ENCODE measurements at regions not wholly inside any gene's neighbourhood (a gene's known extent, or its start where the extent isn't known, plus 50 kb on each side); places are given as distances from the start of the nearest gene placed in this dataset.

DNA sequence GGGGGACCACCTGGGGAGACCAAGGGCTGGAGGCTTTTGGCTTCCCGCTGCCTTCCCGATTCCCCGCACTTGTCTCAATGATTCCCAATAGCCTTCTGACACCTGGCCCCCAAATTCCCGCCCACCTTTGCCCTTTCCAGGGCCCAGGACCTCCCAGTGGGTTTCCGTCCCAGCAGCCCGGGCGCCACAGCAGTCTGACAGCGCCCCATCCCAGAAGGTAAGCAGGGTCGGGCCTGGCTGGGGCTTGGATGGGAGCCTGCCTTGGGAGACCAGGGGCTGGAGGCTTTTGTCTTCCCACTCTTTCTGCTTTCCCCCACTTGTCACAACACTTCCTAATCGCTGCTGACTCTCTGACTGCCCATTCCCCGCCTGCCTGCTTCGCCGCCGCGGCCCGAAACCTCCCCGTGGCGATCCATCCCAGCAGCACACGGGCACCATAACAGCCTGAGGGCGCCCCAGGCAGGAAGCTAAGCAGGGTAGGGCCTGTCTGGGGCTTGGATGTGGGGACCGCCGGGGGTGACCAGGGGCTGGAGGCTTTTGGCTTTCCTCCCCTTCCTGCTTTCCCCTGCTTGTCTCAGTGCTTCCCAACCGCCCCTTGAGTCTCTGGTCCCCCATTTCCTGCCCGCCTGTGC, 2289.3 kb downstream of the TP53TG3F start:
- TF ChIP-seq, protein P1, sequence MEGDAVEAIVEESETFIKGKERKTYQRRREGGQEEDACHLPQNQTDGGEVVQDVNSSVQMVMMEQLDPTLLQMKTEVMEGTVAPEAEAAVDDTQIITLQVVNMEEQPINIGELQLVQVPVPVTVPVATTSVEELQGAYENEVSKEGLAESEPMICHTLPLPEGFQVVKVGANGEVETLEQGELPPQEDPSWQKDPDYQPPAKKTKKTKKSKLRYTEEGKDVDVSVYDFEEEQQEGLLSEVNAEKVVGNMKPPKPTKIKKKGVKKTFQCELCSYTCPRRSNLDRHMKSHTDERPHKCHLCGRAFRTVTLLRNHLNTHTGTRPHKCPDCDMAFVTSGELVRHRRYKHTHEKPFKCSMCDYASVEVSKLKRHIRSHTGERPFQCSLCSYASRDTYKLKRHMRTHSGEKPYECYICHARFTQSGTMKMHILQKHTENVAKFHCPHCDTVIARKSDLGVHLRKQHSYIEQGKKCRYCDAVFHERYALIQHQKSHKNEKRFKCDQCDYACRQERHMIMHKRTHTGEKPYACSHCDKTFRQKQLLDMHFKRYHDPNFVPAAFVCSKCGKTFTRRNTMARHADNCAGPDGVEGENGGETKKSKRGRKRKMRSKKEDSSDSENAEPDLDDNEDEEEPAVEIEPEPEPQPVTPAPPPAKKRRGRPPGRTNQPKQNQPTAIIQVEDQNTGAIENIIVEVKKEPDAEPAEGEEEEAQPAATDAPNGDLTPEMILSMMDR (IDR thresholded peaks at IDR 0.05), result no peak
- TF ChIP-seq EP300 (IDR thresholded peaks at IDR 0.05) (no peak), POLR2AphosphoS5 (IDR thresholded peaks at IDR 0.05) (no peak), POLR2A (IDR thresholded peaks at IDR 0.05) (no peak)

All from sigmoid colon (tissue), 4 donors.